H4 (cell line): ENCODE measurements at regions not wholly inside any gene's neighbourhood (a gene's known extent, or its start where the extent isn't known, plus 50 kb on each side); places are given as distances from the start of the nearest gene placed in this dataset.

ENCODE experiments used
- DNase-seq: peaks from one replicate; pipeline ENCODE4 v3.0.0-alpha.2; 2015; ENCODE audit warnings: low spot score

GRCh38 chr3:101172516-101172915 is 147.9 kb downstream of the IMPG2 start:
- DNase-seq: no peak

GRCh38 chr3:101171681-101172191 is 148.6 kb downstream of the IMPG2 start:
- no peak for DNase-seq

DNA sequence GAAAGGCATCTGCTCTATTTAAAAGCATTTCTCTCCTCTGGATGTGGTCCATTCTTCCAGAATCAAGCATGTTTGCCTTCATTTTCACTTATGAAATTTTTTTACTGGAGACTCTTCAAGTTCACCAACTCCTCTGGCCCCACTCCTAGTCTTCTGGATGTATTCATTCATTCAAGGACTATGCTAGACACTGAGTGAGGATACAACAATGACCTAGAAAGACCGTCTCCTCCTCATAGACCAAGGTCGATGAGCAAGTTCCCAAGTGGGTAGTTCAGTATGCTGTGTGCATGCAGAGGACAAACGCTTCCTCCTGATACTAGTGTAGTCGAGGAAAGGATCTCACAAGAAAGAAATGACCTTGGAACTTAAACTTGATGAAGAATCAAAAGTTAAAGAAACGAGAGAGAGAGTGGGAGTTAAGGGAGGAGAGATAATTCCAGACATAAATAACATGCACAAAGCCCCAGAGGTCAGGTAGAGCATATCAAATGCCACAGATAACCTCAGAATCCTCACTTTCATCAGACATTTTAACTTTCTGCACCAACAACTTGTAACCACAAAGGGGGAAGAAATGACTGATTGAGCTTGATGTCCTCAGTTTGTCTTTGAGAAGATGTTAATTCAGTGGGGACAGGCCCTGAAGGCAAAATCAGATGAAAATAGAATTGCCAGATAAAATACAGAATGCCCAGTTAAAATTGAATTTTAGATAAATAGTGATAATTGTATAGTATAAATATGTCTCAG is 149.4 kb downstream of the IMPG2 start:
- DNase-seq: no peak

GRCh38 chr3:101170062-101170771 is 150.2 kb downstream of the IMPG2 start:
- no peak for DNase-seq

DNA sequence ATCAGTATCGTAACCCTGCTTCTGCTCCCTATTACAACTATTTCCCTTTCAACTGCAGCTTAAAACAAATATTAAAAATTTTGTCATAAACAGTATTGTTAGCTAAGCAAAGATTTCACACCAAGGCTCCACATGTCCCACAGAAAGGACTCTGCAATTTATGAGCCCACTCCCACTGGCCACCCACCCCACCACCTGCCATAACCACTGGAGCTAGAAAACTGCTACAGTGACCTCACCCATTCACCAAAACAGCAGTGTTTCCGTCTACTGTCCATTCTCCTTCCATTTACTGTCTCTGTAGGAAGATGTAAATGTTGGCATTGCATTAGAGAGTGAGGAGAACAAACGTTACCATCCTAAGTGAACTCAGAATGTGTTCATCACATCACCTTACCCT is 150.9 kb downstream of the IMPG2 start:
- DNase-seq: no peak

DNA sequence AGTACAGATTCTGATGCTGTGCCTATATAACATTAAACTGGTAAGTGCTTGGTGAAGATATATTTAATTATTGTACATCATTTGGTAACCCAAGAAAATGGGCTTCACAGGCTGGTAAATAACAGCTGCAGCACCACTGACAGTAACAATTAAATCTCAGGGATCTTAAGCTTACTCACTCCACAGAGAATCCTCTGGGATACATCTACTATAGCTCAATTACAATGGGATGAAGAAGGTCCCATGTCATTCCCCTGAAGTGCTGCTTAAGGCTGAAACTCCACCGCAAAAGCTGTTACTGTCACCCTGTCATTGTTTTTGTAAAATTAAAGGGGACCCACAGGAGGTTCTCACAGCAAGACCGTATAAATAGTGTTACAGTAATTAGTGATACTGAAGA is 153.0 kb downstream of the IMPG2 start:
- DNase-seq: no peak

DNA sequence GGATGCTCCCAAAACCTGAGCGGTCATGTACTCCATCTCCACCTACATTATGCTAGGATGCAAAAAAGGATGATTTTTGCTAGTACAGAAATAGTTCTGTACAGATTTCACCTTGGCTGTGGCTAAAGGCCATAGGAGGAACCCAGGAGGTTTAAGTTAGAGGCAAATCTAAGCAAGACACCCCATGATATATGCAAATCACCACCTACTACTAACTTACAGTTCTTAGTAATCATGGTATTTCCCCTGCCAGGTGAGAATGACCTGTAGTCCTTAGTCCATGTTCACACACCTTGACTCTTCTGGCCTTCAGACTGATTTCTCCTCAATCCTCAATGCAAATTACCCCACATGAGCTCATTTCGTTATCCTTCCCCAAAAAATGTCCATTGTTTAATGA is 154.2 kb downstream of the IMPG2 start:
- DNase-seq: no peak

GRCh38 chr3:101163554-101163953 is 156.8 kb downstream of the IMPG2 start:
- DNase-seq: no peak

- no peak for DNase-seq
Observed at GRCh38 chr3:101159478-101159877, 160.9 kb downstream of the IMPG2 start.

DNA sequence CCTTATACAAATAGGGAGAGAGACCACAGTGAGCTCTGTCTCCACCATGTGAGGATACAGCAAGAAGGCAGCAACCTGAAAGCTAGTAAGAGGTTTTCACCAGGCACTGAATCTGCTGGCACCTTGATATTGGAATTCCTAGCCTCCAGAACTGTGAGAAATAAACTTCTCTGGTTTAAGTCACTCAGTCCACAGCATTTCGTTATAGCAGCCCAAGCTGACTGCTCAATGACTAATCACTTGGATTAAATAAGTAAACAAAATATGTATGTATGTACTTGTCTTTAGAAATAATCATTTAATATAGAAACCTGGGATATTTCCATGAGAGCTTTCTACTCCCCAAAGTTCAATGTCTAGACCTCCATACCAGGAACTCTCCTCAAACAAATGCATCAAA is 162.0 kb downstream of the IMPG2 start:
- no peak for DNase-seq

DNA sequence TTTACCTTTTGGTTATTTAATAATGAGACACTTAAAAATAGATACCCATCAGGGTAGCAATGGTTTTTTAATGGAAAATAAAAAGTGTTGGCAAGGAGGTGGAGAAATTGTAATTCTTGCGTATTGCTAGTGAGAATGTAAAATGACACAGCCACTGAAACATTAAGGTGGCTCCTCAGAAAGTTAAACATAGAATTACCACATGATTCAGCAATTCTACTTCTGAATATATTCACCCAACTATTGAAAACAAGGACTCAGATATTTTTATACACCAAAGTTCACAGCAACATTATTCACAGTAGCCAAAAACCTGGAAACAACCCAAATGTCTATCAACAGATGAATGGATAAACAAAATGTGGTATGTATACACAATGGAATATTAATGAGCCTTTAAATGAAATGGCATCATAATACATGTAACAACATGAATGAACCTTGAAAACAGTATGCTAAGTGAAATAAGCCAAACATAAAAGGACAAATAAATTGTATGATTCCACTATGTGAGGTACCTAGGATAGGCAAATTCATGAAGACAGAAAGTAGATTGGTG is 163.5 kb downstream of the IMPG2 start:
- no peak for DNase-seq

GRCh38 chr3:101155825-101156224 is 162.6 kb upstream of the ABI3BP start:
- peak; percentile 21 for DNase-seq

- no peak for DNase-seq
Observed at GRCh38 chr3:101154401-101154800, 161.2 kb upstream of the ABI3BP start.

- DNase-seq: no peak
Observed at GRCh38 chr3:101151286-101151913, 158.2 kb upstream of the ABI3BP start.

GRCh38 chr3:101150504-101150903 is 157.3 kb upstream of the ABI3BP start:
- no peak for DNase-seq

- DNase-seq: no peak
Observed at GRCh38 chr3:101149707-101150106, 156.5 kb upstream of the ABI3BP start.

- DNase-seq: no peak
Observed at GRCh38 chr3:101149251-101149650, 156.0 kb upstream of the ABI3BP start.

DNA sequence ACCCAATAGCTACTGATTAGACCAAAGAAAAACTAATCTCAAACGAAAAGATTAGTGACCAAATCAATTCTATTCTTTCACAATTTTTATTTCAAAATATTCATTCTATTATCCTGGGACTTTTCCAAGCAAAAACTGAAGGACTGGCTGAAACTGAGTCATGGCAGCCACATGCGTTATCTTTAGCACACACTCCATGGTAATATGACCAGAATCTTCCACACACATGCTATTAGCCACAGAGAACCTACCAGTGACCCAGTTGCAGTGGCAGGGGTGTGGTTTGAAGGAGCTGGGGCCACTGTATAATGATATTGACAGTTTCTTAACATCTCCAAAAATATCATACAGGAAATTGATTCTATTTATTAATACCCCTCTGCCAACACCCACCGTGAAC is 154.8 kb upstream of the ABI3BP start:
- DNase-seq: no peak

GRCh38 chr3:101146946-101147345 is 153.7 kb upstream of the ABI3BP start:
- DNase-seq: no peak

- DNase-seq: no peak
Observed at GRCh38 chr3:101144105-101144504, 150.9 kb upstream of the ABI3BP start.

- no peak for DNase-seq
Observed at GRCh38 chr3:101143012-101143411, 149.8 kb upstream of the ABI3BP start.

DNA sequence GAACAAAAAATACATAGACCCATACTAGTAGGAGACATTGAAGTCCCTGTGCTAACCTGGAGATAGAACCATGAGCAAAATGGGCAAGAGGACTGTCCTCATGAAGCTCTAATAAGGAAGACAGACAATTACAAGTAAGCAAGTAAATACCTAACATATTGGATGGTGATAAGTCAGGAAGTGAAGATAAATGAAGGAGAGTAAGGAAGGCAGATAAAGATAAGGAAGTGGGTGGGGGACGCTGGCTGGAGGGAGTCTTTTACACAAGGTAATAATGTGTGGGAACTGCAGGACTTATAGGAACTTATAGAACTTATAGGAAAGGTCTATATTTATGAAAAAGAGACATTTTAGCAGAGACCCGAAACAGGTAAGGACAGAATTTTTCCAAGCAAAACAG is 148.9 kb upstream of the ABI3BP start:
- no peak for DNase-seq

DNA sequence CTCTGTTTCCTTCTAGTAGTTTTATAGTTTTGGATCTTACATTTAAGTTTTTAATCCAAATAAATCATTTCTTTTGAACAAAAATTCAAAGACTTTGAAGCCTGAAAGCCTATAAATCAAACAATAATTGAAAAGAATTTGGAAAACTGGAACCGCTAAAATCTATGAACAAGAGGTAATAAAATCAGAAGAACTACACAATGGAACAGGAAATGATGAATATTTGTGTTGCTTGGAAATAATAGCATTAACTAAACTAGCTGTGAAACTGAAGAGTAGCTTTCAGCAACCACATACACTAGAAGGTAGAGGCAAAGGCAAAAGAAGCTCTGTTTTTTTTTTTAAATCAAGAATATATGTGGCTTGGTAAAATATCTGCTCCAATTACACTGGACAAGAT is 147.9 kb upstream of the ABI3BP start:
- no peak for DNase-seq
